ENCODE measurements at regions not wholly inside any gene's neighbourhood (a gene's known extent, or its start where the extent isn't known, plus 50 kb on each side); places are given as distances from the start of the nearest gene placed in this dataset.
"Not testable (repeated sequence)": the region's sequence is repeated elsewhere in the genome, so short reads cannot be mapped to it uniquely, and the experiment has no call there.

- no peak for DNase-seq
These were observed 392.3 kb upstream of the GRM7 start for GRCh38 chr3:6468589-6468988.

- DNase-seq: no peak
These were observed 389.2 kb upstream of the GRM7 start for GRCh38 chr3:6471744-6472143.

- DNase-seq: not testable (repeated sequence)
These were observed 370.2 kb upstream of the GRM7 start for GRCh38 chr3:6490487-6491327.

GRCh38 chr3:6491768-6492167 is 369.1 kb upstream of the GRM7 start:
- no peak for DNase-seq

GRCh38 chr3:6492306-6492705 is 368.6 kb upstream of the GRM7 start:
- DNase-seq: no peak

- DNase-seq: not testable (repeated sequence)
These were observed 362.0 kb upstream of the GRM7 start for GRCh38 chr3:6498944-6499343.

GRCh38 chr3:6504347-6504746 is 356.6 kb upstream of the GRM7 start:
- DNase-seq: no peak

GRCh38 chr3:6504834-6505233 is 356.1 kb upstream of the GRM7 start:
- DNase-seq: no peak

GRCh38 chr3:6508410-6508759 is 352.5 kb upstream of the GRM7 start:
- DNase-seq: no peak

GRCh38 chr3:6509576-6509975 is 351.3 kb upstream of the GRM7 start:
- no peak for DNase-seq

- no peak for DNase-seq
These were observed 350.2 kb upstream of the GRM7 start for GRCh38 chr3:6510713-6511112.

- no peak for DNase-seq
These were observed 348.6 kb upstream of the GRM7 start for GRCh38 chr3:6512172-6512800.

GRCh38 chr3:6516143-6516542 is 344.8 kb upstream of the GRM7 start:
- DNase-seq: no peak

- no peak for DNase-seq
These were observed 344.2 kb upstream of the GRM7 start for GRCh38 chr3:6516694-6517093.

- DNase-seq: no peak
These were observed 342.1 kb upstream of the GRM7 start for GRCh38 chr3:6518709-6519345.

GRCh38 chr3:6521369-6522113 is 339.4 kb upstream of the GRM7 start:
- DNase-seq: no peak

GRCh38 chr3:6522191-6522590 is 338.7 kb upstream of the GRM7 start:
- no peak for DNase-seq

GRCh38 chr3:6523043-6523442 is 337.9 kb upstream of the GRM7 start:
- DNase-seq: no peak

GRCh38 chr3:6524479-6524878 is 336.4 kb upstream of the GRM7 start:
- no peak for DNase-seq

- no peak for DNase-seq
These were observed 334.6 kb upstream of the GRM7 start for GRCh38 chr3:6526321-6526720.

- DNase-seq: no peak
These were observed 334.1 kb upstream of the GRM7 start for GRCh38 chr3:6526861-6527260.

GRCh38 chr3:6528951-6529350 is 332.0 kb upstream of the GRM7 start:
- DNase-seq: no peak

GRCh38 chr3:6531153-6531552 is 329.8 kb upstream of the GRM7 start:
- DNase-seq: no peak

GRCh38 chr3:6532101-6532500 is 328.8 kb upstream of the GRM7 start:
- no peak for DNase-seq
